ENCODE measurements at regions not wholly inside any gene's neighbourhood (a gene's known extent, or its start where the extent isn't known, plus 50 kb on each side); places are given as distances from the start of the nearest gene placed in this dataset.

- TF ChIP-seq CTCF (IDR thresholded peaks at IDR 0.05; ENCODE audit: borderline replicate concordance, extremely low read depth, low read length, poor library complexity, severe bottlenecking) (no peak), EZH2 (IDR thresholded peaks at IDR 0.05; ENCODE audit: borderline replicate concordance, low read depth, low read length, severe bottlenecking) (no peak)
These were observed 207.0 kb upstream of the SLC30A5 start for GRCh38 chr5:68886814-68887213.

Measured in DND-41 (cell line).